Dendritic cell treated with granulocyte-macrophage colony-stimulating factor and Interleukin-4, amounts not matched to agents 40 ng/mL and 50 ng/mL, for 4 days (primary cell): ENCODE measurements at regions not wholly inside any gene's neighbourhood (a gene's known extent, or its start where the extent isn't known, plus 50 kb on each side); places are given as distances from the start of the nearest gene placed in this dataset.

Source experiments
- H3K27ac Mint-ChIP-seq: one replicate; pipeline ENCODE4 v1.8.0; 2022; ENCODE audit warnings: mild to moderate bottlenecking, mixed read lengths
- H3K27me3 Mint-ChIP-seq: one replicate; pipeline ENCODE4 v1.8.0; 2022; ENCODE audit warnings: mild to moderate bottlenecking, mixed read lengths
- H3K36me3 Mint-ChIP-seq: one replicate; pipeline ENCODE4 v1.8.0; 2022; ENCODE audit warnings: low read depth, mixed read lengths
- H3K4me1 Mint-ChIP-seq: one replicate; pipeline ENCODE4 v1.8.0; 2022; ENCODE audit warnings: low read depth, mixed read lengths
- H3K4me3 Mint-ChIP-seq: one replicate; pipeline ENCODE4 v1.8.0; 2022; ENCODE audit warnings: mild to moderate bottlenecking, moderate library complexity, mixed read lengths
- H3K9me3 Mint-ChIP-seq: one replicate; pipeline ENCODE4 v1.8.0; 2022; ENCODE audit warnings: mixed read lengths
- intact Hi-C: fragments of 100-400 bp; cut with micrococcal nuclease; formaldehyde crosslinking; loops from one replicate; pipeline ENCODE4 v1.15.0; 2022

DNA sequence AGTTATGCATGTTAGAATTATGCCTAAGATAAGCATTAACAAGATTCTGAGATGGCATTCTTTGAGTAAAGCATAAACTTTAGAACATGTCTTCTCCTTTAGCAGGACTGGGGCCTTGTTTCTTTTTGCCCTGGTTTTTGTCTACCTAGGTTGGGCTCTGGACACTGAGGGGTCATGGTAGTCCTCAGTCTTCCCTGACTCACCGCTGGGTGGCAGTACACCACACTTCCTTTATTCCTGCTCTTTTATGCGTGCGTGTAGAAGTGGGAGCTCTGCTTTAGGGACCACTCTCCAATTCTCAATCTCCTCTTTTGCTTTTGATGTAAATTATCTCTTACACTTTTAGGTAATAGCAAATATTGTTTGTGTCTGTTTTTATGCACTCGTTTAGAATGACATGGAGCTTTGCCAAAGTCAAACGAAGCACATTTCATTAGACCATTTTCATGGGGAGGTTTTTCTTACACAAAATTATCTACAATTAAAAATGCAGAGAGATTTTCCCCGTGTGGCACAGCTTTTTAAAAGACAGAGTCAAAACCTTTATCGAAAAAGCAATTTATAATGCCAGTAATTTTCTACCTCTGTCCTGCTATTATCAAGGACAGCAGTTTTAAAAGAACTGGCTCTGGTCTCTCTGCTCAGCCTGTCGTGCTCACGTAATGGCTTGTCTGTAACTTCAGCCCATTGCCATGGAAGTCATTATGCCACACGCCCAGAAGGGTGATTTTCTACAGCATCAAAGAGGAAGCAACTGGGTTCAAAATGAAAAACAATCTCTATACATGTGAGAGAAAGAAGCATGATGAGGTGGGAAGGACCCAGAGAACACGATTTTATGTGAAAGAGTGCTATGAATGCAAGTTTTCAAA lies 413.9 kb downstream of the COG6 start:
- Mint-ChIP-seq H3K9me3 (no peaks in the 10 kb centered on the region), H3K4me1 (no peaks in the 10 kb centered on the region), H3K4me3 (no peak overlapping the region), H3K27me3 (no peaks in the 10 kb centered on the region), H3K27ac (no peak overlapping the region), H3K36me3 (no peaks in the 10 kb centered on the region)
- intact Hi-C loops = loop anchor here (1.0 to 10.0 kb wide), 2 partner anchors 385 to 614 kb away; no protein-coding TSS in a partner anchor

DNA sequence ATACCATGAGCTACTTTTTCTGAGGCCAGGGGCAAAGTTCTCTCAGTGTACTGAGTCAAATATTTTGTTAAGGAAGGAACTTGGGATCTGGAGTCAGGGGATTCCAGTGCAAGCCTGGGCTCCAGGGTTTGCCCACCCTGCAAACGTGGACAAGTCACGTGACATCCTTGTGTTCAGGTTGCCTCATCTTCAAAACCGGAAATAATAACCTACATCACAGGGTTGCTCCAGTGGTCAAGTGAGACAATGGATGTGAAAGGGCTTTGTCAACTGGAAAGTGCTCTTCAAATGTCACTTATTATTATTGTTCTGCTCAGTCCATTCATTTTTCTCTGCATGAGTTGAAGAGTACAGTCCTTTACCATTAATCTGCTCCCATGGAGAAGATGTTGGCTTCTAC lies 414.9 kb downstream of the COG6 start:
- H3K9me3 Mint-ChIP-seq = no peaks in the 10 kb centered on the region
- H3K27me3 Mint-ChIP-seq = no peaks in the 10 kb centered on the region
- no peak overlapping the region for H3K27ac Mint-ChIP-seq
- no peaks in the 10 kb centered on the region for H3K36me3 Mint-ChIP-seq
- H3K4me3 Mint-ChIP-seq = no peak overlapping the region
- H3K4me1 Mint-ChIP-seq = no peaks in the 10 kb centered on the region
- intact Hi-C loops = no loop called here

DNA sequence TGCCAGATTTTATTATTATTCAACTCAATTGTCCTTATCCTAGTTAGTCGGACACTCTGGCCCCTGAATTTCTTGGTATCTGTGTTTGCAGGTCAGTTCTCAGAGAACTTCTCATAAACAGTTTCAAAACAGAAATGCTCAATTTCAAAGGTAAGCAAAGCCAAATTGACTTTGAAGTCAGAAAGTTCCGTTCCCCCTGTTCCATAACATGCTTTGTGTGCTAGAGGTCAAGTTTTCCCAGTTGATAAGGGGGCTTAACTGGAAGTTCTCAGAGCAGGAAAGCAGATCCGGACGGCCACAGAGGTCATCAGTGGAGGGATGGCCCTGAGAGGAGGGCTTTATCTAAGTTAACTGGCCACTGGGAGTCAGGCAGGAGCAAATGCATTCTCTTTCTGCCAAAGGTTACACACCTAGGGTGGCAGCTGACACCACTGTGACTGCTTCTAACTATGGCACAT lies 417.2 kb downstream of the COG6 start:
- Mint-ChIP-seq H3K4me3 (no peak overlapping the region), H3K4me1 (no peaks in the 10 kb centered on the region)

DNA sequence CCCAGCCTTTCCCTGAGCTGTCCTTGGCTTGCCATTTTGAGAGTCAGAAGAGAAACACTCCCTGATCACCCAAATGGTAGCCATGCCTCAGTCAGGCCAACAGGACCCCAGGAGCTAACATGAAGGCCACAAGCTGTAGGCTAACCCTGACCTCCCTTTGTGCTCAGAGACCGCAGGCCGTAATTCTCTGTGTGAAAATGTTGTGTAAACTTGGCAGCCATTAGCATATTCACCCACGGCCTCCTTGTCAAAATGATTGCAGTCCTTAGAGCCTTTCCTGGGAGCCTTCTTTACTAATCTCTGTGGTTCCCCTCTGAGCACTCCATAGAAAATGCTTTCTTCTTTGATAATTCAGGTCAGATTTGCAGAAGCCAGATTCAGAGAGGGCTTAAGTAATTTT lies 418.9 kb downstream of the COG6 start:
- Mint-ChIP-seq H3K27me3 (no peaks in the 10 kb centered on the region), H3K9me3 (peaks cover 15% of the 10 kb centered on the region), H3K4me1 (no peaks in the 10 kb centered on the region), H3K4me3 (no peak overlapping the region), H3K27ac (no peak overlapping the region), H3K36me3 (no peaks in the 10 kb centered on the region)
- intact Hi-C loops = no loop called here

More for the DNA sequence above, 417.2 kb downstream of the COG6 start:
- H3K27me3 Mint-ChIP-seq = no peaks in the 10 kb centered on the region
- no peaks in the 10 kb centered on the region for H3K36me3 Mint-ChIP-seq
- intact Hi-C loops = no loop called here
- H3K9me3 Mint-ChIP-seq = peaks cover 12% of the 10 kb centered on the region
- no peak overlapping the region for H3K27ac Mint-ChIP-seq

DNA sequence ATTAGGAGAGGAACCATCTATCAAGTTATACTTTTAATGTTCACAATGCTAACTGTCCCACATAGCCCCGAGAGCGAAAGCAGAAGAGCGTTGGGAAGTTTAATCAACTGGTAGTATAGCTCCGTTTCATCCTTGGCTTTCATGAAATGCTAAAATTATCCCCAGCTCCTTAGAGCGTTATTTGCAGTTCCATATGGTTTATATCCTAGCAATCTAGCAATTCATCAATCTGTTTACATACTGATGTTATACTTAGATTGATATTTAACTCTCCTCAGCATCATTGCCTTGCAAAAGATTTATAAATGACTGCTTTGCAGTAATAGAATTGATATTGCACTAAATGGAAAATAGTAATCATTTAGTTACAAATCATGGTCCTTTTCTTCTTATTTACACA lies 419.8 kb downstream of the COG6 start:
- H3K9me3 Mint-ChIP-seq = peaks cover 15% of the 10 kb centered on the region
- no peaks in the 10 kb centered on the region for H3K4me1 Mint-ChIP-seq
- no peak overlapping the region for H3K4me3 Mint-ChIP-seq
- no peaks in the 10 kb centered on the region for H3K27me3 Mint-ChIP-seq
- H3K27ac Mint-ChIP-seq = no peak overlapping the region
- intact Hi-C loops = no loop called here
- no peaks in the 10 kb centered on the region for H3K36me3 Mint-ChIP-seq

DNA sequence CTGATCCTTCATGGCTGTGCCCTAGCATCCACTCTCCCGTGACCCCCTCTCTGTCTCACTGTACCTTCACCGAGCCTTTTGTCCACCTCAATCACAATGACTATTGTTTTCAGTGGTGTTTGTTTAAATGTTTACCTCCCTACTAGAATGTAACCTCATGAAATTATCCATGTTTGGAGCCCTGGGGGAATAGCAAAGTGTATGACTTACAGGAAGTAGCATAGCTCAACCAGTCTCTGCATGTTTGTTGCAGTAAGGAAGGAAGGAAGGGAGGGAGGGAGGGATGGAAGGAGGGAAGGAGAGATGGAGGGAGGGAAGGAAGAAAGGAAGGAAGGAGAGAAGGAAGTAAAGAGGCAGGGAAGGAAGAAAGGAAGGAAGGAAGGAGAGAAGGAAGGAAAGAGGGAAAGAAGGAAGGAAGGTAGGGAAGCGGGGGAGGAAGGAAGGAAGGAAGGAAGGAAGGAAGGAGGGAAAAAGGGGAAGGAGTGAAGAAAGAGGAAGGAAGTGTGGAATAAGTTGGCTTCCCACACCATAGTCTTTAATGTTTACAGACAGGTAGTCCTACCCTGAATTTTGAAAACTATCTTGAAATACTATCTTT lies 421.4 kb downstream of the COG6 start:
- Mint-ChIP-seq H3K27me3 (no peaks in the 10 kb centered on the region), H3K4me3 (peak overlapping the region; percentile 24), H3K36me3 (no peaks in the 10 kb centered on the region), H3K9me3 (peaks cover 15% of the 10 kb centered on the region), H3K27ac (no peak overlapping the region), H3K4me1 (no peaks in the 10 kb centered on the region)
- intact Hi-C loops = no loop called here

DNA sequence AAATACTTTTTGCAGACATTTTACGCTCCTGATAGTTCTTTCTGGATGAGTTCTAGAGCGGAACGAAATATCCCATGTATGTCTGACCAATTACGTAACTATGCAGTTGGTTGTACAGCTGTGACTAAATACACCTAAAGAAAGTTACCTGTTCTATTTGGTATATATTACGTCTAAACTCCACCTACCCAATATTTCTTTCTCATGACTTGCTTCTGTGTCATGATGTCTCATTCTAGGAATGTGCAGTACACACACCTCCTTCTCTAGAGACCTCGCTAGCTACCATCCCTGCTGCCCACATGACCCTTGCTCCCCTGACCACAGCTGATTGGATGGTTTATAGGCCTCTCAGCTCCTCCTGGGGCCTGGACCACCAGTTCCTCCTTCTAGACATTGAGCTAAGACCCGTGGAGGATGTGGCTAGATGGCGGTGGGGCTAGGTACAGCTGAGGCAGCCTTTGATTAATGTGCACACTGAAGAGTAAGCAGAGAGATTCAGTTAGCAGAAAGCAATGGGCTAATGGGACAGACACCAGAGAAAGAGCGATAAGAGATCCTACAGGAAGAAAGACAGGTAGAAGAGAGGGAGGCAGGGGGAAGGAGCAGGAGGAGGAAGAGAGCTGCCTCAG lies 422.1 kb downstream of the COG6 start:
- Mint-ChIP-seq H3K4me3 (no peak overlapping the region), H3K9me3 (peaks cover 15% of the 10 kb centered on the region), H3K27me3 (no peaks in the 10 kb centered on the region), H3K36me3 (no peaks in the 10 kb centered on the region), H3K27ac (no peak overlapping the region), H3K4me1 (no peaks in the 10 kb centered on the region)
- intact Hi-C loops = no loop called here

DNA sequence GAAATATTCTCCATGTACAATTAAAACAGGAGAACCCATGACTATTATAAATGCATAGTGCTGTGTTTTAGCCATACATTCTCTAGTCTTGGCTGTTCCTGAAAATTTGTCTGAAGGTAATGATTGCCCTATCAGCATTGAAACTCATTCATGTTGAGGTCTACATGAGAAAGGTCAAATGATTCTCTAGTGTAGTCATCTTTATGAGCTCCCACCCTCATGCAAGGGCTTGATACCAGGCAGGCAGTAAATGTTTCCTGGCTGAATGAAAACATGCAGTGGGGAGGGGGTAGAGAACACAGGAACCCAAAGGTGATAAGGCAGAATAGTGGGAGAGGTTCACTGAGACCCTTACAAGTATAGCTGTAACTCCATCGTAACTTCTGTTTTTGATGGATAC lies 424.3 kb downstream of the COG6 start:
- H3K4me3 Mint-ChIP-seq = no peak overlapping the region
- no peaks in the 10 kb centered on the region for H3K4me1 Mint-ChIP-seq
- H3K27ac Mint-ChIP-seq = no peak overlapping the region
- H3K27me3 Mint-ChIP-seq = no peaks in the 10 kb centered on the region
- intact Hi-C loops = no loop called here
- no peaks in the 10 kb centered on the region for H3K36me3 Mint-ChIP-seq
- peaks cover 15% of the 10 kb centered on the region for H3K9me3 Mint-ChIP-seq

DNA sequence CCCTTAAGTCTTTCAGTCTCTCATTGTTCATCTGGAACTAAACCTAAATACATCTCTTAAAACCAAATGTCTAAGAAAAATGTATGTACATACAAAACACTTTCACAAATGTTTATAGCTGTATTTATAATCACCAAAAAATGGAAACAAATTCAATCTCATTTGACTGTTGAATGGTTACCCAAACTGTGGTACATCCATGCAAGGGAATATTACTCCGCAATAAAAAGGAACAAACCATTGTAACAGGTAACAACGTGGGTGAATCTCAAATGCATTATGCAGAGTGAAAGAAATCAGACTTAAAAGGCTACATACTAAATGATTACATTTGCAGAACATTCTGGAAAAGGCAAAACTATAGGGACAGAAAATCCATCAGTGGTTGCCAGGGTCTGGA lies 425.2 kb downstream of the COG6 start:
- Mint-ChIP-seq H3K27me3 (no peaks in the 10 kb centered on the region), H3K27ac (no peak overlapping the region), H3K4me3 (no peak overlapping the region), H3K4me1 (no peaks in the 10 kb centered on the region), H3K36me3 (no peaks in the 10 kb centered on the region), H3K9me3 (peaks cover 15% of the 10 kb centered on the region)
- intact Hi-C loops = no loop called here

DNA sequence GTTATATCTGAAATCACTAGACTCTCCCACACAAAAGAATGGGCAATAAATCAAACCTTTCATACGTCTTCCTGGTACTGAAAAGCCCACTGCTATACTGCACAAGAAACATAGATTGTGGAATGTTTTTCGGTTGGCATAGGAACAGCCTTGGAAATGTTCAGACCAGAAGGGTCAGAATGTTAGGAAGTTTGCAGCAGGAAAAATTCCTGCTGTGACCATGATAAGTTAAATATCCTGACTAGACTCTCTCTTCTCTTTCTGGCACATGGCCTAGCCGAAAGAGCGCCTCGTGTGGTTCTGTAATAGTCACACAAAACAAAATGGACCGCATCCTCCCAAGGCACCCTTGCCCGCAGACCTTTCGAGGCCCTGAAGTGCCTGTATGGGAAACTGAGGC lies 427.2 kb downstream of the COG6 start:
- H3K4me3 Mint-ChIP-seq = no peak overlapping the region
- H3K4me1 Mint-ChIP-seq = no peaks in the 10 kb centered on the region
- intact Hi-C loops = no loop called here
- H3K36me3 Mint-ChIP-seq = no peaks in the 10 kb centered on the region
- no peak overlapping the region for H3K27ac Mint-ChIP-seq
- peaks cover 4% of the 10 kb centered on the region for H3K9me3 Mint-ChIP-seq
- H3K27me3 Mint-ChIP-seq = no peaks in the 10 kb centered on the region

DNA sequence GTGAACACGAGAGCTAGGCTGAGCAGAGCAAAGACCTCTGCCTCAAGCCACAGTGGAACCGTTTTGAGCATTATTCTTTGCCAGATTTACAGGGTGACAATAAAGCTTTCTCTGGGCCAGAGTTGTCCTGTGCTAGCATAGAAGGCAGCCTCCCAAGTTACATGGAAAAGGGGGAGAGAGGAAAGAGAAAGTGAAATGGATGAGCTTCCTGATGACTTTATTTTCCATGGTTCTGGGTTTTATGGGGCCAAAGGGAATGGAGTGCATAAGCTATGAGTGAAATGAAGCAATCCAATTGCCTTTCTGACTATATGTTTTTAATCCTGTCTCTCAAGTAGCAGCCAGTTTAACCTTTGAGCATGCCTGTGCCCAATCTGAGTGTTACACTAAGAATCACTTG lies 428.4 kb downstream of the COG6 start:
- Mint-ChIP-seq H3K4me3 (no peak overlapping the region), H3K36me3 (no peaks in the 10 kb centered on the region), H3K27me3 (peaks cover 1% of the 10 kb centered on the region), H3K4me1 (no peaks in the 10 kb centered on the region), H3K9me3 (no peaks in the 10 kb centered on the region), H3K27ac (no peak overlapping the region)
- intact Hi-C loops = no loop called here

DNA sequence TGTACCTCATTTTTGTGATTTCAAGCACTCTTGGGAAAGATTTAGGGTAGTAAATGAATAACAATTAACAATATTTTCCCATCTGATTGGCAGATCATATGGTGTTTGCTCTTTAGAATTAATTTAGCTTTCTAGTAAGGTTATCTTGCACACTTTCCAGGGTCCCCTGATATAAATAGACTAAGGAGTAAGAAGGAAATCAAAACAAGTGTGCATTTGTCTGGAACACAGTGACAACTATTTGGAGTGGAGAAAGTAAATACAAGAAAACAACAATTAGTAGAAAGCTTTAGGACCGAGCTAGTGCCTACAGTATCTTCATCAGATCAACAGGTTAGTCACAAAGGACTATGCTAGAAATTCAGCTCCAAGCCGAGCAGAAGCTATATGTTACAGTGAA lies 429.5 kb downstream of the COG6 start:
- Mint-ChIP-seq H3K36me3 (no peaks in the 10 kb centered on the region), H3K4me1 (no peaks in the 10 kb centered on the region), H3K27me3 (peaks cover 2% of the 10 kb centered on the region), H3K9me3 (no peaks in the 10 kb centered on the region), H3K27ac (no peak overlapping the region), H3K4me3 (no peak overlapping the region)
- intact Hi-C loops = no loop called here

DNA sequence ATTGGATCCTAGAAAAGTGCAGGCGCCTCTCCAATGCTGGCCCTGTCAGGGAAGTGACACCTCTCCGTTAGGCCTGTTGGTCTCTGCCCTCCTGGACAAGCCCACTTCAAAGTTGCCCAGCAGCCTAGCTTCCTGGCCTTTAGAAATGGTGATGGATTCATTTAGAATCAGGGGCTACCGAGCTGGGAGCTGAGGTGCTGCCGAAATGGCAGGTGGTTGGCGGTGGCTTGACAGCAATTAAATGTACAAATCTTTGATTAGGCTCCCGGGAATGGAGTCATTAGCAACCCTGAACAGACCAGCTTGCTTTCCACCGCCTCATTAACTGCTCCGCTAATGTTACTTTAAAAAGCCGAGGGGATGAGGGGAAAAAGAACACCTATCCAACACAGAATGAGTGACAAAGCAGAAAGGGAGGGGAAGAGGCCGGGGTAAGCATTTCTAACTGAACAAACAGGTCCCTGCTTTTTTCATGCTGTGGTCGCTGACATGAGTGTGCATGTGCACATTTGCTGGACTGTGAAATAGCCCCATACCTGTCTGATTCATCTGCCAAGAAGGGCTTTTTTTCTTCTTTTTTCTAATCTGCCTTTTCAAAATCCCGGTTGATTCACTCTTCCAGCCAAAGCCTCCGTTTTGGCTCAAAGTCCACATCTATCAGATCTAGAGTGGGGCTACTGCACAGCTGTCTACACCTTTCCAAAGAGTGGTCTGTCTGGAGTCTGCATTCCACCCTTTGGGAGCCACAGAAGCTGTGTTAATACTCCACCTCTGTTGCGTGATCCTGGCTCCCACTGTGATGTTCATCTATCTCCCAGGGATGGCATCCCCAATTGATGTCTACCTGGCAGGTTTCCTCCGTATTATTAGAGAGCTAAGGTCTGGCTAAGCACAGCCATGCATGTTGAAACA lies 431.9 kb downstream of the COG6 start:
- no peaks in the 10 kb centered on the region for H3K4me1 Mint-ChIP-seq
- no peaks in the 10 kb centered on the region for H3K36me3 Mint-ChIP-seq
- intact Hi-C loops = no loop called here
- no peak overlapping the region for H3K4me3 Mint-ChIP-seq
- H3K9me3 Mint-ChIP-seq = no peaks in the 10 kb centered on the region
- H3K27ac Mint-ChIP-seq = no peak overlapping the region
- peaks cover 2% of the 10 kb centered on the region for H3K27me3 Mint-ChIP-seq
